ENCODE measurements at regions not wholly inside any gene's neighbourhood (a gene's known extent, or its start where the extent isn't known, plus 50 kb on each side); places are given as distances from the start of the nearest gene placed in this dataset.

DNA sequence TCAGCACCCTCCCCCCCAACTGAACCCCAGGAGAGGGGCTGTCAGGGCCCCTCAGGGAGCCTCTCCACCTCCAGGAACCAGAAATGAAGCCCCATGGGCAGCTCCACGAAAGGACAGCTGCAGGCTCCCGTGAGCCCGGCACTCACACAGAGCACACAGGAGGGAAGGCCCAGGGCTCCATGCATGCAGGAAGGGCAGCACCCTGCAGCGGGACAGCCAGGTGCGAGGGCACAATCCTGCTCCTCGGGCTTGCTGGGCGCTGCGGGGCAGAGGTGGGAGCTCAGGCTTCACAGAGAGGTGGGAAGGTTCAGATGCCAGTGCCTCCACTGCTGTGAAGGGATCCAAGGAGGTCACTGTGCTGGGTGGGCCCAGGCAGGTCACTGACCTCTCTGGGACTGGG lies 90.0 kb downstream of the HMX1 start:
- Histone ChIP-seq H3K27me3 (ENCODE audit: control insufficient read depth, insufficient read depth, low read length) (no peaks in the 10 kb centered on the region), H3K4me3 (ENCODE audit: low read depth, low read length) (no peak overlapping the region), H3K36me3 (ENCODE audit: control insufficient read depth, insufficient read depth, low read length) (no peaks in the 10 kb centered on the region)
- no peak for FAIRE-seq
- no peak for DNase-seq (ENCODE audit: low read depth)
- TF ChIP-seq, protein P1, sequence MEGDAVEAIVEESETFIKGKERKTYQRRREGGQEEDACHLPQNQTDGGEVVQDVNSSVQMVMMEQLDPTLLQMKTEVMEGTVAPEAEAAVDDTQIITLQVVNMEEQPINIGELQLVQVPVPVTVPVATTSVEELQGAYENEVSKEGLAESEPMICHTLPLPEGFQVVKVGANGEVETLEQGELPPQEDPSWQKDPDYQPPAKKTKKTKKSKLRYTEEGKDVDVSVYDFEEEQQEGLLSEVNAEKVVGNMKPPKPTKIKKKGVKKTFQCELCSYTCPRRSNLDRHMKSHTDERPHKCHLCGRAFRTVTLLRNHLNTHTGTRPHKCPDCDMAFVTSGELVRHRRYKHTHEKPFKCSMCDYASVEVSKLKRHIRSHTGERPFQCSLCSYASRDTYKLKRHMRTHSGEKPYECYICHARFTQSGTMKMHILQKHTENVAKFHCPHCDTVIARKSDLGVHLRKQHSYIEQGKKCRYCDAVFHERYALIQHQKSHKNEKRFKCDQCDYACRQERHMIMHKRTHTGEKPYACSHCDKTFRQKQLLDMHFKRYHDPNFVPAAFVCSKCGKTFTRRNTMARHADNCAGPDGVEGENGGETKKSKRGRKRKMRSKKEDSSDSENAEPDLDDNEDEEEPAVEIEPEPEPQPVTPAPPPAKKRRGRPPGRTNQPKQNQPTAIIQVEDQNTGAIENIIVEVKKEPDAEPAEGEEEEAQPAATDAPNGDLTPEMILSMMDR (IDR thresholded peaks at IDR 0.05; ENCODE audit: insufficient read depth, low read length, severe bottlenecking) = no peak

DNA sequence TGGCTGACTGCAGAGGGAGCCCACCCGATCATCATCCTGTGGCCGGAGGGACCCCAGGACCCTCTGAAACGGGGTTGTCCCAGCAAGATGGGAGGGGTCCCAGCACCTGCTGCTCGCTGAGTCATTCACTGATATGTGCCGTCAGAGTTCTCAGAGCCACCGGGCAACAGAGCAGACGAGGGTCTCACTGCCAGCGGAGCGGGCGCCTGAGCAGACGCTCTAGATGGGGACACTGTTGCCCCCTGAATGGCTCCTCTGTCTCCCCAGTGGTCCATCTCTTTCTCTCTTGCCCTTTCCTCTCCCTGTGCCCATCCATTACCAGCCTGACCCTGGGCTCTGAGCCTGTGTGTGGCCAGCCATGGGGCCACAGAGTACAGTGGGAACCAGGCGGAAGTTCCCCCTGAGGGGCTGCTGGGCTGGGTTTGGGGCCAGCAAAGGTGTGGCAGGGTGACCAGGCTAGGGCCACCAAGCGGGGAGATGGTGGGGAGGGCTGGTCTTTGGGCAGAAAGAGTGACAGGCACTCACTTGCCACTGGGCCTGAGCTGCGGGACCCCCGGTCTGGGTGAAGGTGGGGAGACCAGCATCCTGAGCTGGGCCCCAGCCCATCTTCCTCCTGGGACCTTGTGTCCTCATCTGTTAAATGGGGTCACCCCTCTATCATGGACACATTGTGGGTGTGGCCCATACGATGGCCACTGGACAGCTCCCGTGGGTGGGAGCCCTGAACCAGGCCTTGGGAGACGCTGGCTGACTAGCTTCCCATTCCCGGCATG lies 90.9 kb downstream of the HMX1 start:
- Histone ChIP-seq H3K36me3 (ENCODE audit: control insufficient read depth, insufficient read depth, low read length) (no peaks in the 10 kb centered on the region), H3K27me3 (ENCODE audit: control insufficient read depth, insufficient read depth, low read length) (no peaks in the 10 kb centered on the region), H3K4me3 (ENCODE audit: low read depth, low read length) (no peak overlapping the region)
- no peak for DNase-seq (ENCODE audit: low read depth)
- TF ChIP-seq, protein P1 (IDR thresholded peaks at IDR 0.05; ENCODE audit: insufficient read depth, low read length, severe bottlenecking) = no peak
- no peak for FAIRE-seq

DNA sequence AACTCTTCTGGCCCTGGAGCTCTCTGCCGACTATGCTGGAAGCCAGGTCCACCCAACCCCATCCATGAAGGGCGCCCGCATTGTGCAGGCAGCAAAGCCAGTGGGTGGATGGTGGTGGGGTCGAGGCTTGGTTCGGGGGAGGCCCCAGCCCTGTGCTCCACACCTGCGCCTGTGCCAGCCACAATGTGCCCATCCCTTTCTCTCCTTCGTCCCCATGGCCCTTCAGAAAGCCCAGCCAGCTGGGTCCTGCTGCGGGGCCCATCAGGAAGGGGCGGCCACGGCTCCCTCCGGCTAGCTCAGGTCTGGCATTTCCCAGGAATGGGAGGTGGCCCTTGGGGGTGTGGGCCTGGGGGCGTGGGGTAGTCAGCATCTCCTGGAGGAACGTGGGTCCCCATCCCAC lies 91.6 kb downstream of the HMX1 start:
- no peak overlapping the region for H3K4me3 ChIP-seq (ENCODE audit: low read depth, low read length)
- TF ChIP-seq, protein P1 (IDR thresholded peaks at IDR 0.05; ENCODE audit: insufficient read depth, low read length, severe bottlenecking) = no peak
- FAIRE-seq (no peak), DNase-seq (ENCODE audit: low read depth) (no peak)
- H3K27me3 ChIP-seq (ENCODE audit: control insufficient read depth, insufficient read depth, low read length) = no peaks in the 10 kb centered on the region
- H3K36me3 ChIP-seq (ENCODE audit: control insufficient read depth, insufficient read depth, low read length) = no peaks in the 10 kb centered on the region

DNA sequence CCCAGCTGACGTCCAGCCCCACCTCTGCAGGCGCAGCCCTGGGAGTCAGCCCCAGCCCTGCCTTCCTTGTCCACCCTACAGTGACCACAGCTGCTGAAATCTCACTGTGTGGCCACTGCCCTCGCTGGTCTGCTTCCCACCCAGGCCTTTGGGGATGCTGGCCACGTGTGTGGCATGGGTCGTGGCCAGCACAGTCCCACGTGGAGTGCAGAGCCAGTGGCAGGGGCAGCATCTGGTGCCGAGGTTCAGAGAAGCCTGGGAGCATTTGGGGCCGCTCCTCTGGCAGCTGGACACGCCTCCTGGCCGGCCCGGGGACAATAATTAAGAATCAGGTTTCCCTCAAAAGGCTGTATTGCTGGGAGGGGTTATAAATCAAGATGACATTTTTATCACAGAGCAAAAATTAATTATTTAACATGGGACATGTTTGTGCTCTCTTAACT lies 92.1 kb downstream of the HMX1 start:
- TF ChIP-seq, protein P1 (IDR thresholded peaks at IDR 0.05; ENCODE audit: insufficient read depth, low read length, severe bottlenecking) = no peak
- no peak for DNase-seq (ENCODE audit: low read depth)
- H3K36me3 ChIP-seq (ENCODE audit: control insufficient read depth, insufficient read depth, low read length) = no peaks in the 10 kb centered on the region
- no peaks in the 10 kb centered on the region for H3K27me3 ChIP-seq (ENCODE audit: control insufficient read depth, insufficient read depth, low read length)
- no peak overlapping the region for H3K4me3 ChIP-seq (ENCODE audit: low read depth, low read length)
- no peak for FAIRE-seq

DNA sequence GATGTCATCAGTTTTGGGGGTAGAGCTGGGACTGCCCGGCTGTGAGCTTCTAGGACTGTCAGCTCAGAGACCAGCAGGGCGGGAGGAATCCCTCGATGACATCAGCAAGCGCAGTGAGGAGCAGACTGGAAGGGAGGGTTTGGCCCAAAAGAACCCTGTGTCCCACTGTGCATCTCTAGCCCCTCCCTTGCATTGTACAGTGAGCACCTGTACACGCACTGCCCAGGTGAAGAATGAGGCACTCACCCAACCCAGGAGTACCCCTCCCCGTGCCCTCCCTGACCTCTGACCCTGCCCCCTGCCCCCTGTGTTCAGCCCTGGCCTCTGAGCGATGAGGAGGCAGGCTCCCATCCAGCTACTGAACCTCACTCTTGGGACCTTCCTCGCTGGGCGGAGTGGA lies 92.9 kb downstream of the HMX1 start:
- no peak for FAIRE-seq
- Histone ChIP-seq H3K4me3 (ENCODE audit: low read depth, low read length) (no peak overlapping the region), H3K36me3 (ENCODE audit: control insufficient read depth, insufficient read depth, low read length) (no peaks in the 10 kb centered on the region), H3K27me3 (ENCODE audit: control insufficient read depth, insufficient read depth, low read length) (no peaks in the 10 kb centered on the region)
- TF ChIP-seq, protein P1 (IDR thresholded peaks at IDR 0.05; ENCODE audit: insufficient read depth, low read length, severe bottlenecking) = no peak
- no peak for DNase-seq (ENCODE audit: low read depth)

DNA sequence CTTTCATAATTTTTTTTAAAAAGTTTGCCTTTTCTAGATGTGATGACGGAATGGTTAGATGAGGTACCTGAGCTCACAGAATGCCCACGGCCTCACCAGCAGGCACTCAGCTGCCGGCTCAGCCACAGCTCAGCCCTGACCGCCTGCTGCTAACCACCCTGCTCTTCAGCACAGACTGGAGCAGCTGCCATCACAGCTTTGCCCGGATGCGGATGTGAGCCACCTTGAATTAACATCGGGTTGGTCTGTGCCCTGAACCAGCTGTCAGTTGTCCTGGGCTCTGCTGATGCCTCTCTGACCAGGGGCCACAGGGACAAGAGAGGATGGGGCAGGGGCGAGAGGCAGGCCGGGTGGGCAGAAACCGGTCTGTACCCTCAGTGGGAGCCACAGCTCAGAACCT lies 93.3 kb downstream of the HMX1 start:
- Histone ChIP-seq H3K36me3 (ENCODE audit: control insufficient read depth, insufficient read depth, low read length) (no peaks in the 10 kb centered on the region), H3K4me3 (ENCODE audit: low read depth, low read length) (no peak overlapping the region), H3K27me3 (ENCODE audit: control insufficient read depth, insufficient read depth, low read length) (no peaks in the 10 kb centered on the region)
- no peak for FAIRE-seq
- TF ChIP-seq, protein P1 (IDR thresholded peaks at IDR 0.05; ENCODE audit: insufficient read depth, low read length, severe bottlenecking) = no peak
- no peak for DNase-seq (ENCODE audit: low read depth)
